HG02610 (cell line): ENCODE measurements at regions not wholly inside any gene's neighbourhood (a gene's known extent, or its start where the extent isn't known, plus 50 kb on each side); places are given as distances from the start of the nearest gene placed in this dataset.

ENCODE experiments used
- ATAC-seq: cut with Tn5 transposase; IDR thresholded peaks from one replicate; pipeline ENCODE4 v1.9.1; 2021; ENCODE audit warnings: mild to moderate bottlenecking, moderate library complexity; ENCODE audit not compliant: unreplicated experiment

GRCh38 chr10:36711361-36711760 is 414.0 kb upstream of the ANKRD30A start:
- no peak for ATAC-seq

- no peak for ATAC-seq
Measured at GRCh38 chr10:36704124-36704523, 421.3 kb upstream of the ANKRD30A start.

- ATAC-seq, result no peak
Measured at GRCh38 chr10:36703179-36703578, 422.2 kb upstream of the ANKRD30A start.

GRCh38 chr10:36700123-36700522 is 425.3 kb upstream of the ANKRD30A start:
- ATAC-seq, result no peak

- no peak for ATAC-seq
Measured at GRCh38 chr10:36692759-36693158, 432.6 kb upstream of the ANKRD30A start.

- ATAC-seq, result no peak
Measured at GRCh38 chr10:36688717-36689116, 436.7 kb upstream of the ANKRD30A start.

- ATAC-seq, result no peak
Measured at GRCh38 chr10:36683421-36683820, 442.0 kb upstream of the ANKRD30A start.

GRCh38 chr10:36681751-36682632 is 443.4 kb upstream of the ANKRD30A start:
- ATAC-seq, result no peak

GRCh38 chr10:36679554-36679953 is 445.8 kb upstream of the ANKRD30A start:
- no peak for ATAC-seq

- no peak for ATAC-seq
Measured at GRCh38 chr10:36677431-36677768, 448.0 kb upstream of the ANKRD30A start.

- ATAC-seq, result no peak
Measured at GRCh38 chr10:36676756-36677430, 448.5 kb upstream of the ANKRD30A start.

- no peak for ATAC-seq
Measured at GRCh38 chr10:36676321-36676720, 449.1 kb upstream of the ANKRD30A start.

- ATAC-seq, result no peak
Measured at GRCh38 chr10:36675458-36675880, 449.9 kb upstream of the ANKRD30A start.

- ATAC-seq, result no peak
Measured at GRCh38 chr10:36671607-36672006, 453.8 kb upstream of the ANKRD30A start.

- no peak for ATAC-seq
Measured at GRCh38 chr10:36670621-36671402, 454.6 kb upstream of the ANKRD30A start.

- no peak for ATAC-seq
Measured at GRCh38 chr10:36669615-36670352, 455.6 kb upstream of the ANKRD30A start.

GRCh38 chr10:36666451-36666850 is 458.9 kb upstream of the ANKRD30A start:
- no peak for ATAC-seq

- no peak for ATAC-seq
Measured at GRCh38 chr10:36662571-36662970, 462.8 kb upstream of the ANKRD30A start.

GRCh38 chr10:36650274-36650673 is 475.1 kb upstream of the ANKRD30A start:
- no peak for ATAC-seq

- ATAC-seq, result no peak
Measured at GRCh38 chr10:36647540-36647939, 477.9 kb upstream of the ANKRD30A start.

- ATAC-seq, result no peak
Measured at GRCh38 chr10:36640626-36641025, 484.8 kb upstream of the ANKRD30A start.
